Smooth muscle cell (in vitro differentiated cells): ENCODE measurements at regions not wholly inside any gene's neighbourhood (a gene's known extent, or its start where the extent isn't known, plus 50 kb on each side); places are given as distances from the start of the nearest gene placed in this dataset.

ENCODE experiments used
- DNase-seq: peaks from one replicate; lab custom pipeline; 2025; ENCODE audit not compliant: unreplicated experiment; lab: John Stamatoyannopoulos, UW
- H2AFZ ChIP-seq: fragments of 200-600 bp; sonication (generic); 2 replicates; pipeline ENCODE4 v1.6.0; 2016; ENCODE audit warnings: antibody characterized with exemption, low read depth, mild to moderate bottlenecking
- H3F3A ChIP-seq: fragments of 200-600 bp; sonication (generic); 2 replicates; pipeline ENCODE4 v1.6.0; 2017; ENCODE audit warnings: antibody characterized with exemption, low read depth
- H3K27ac ChIP-seq: fragments of 200-600 bp; sonication (generic); 2 replicates; pipeline ENCODE4 v1.5.1; 2016; ENCODE audit warnings: low read depth, mild to moderate bottlenecking
- H3K27me3 ChIP-seq: fragments of 200-600 bp; sonication (generic); 2 replicates; pipeline ENCODE4 v1.6.1; 2016; ENCODE audit warnings: low read depth, mild to moderate bottlenecking
- H3K36me3 ChIP-seq: fragments of 200-600 bp; sonication (generic); 2 replicates; pipeline ENCODE4 v1.5.1; 2016; ENCODE audit warnings: low read depth
- H3K4me1 ChIP-seq: fragments of 200-600 bp; sonication (generic); 2 replicates; pipeline ENCODE4 v1.5.1; 2016; ENCODE audit warnings: low read depth
- H3K4me2 ChIP-seq: fragments of 200-600 bp; sonication (generic); 2 replicates; pipeline ENCODE4 v1.6.0; 2016; ENCODE audit warnings: mild to moderate bottlenecking
- H3K4me3 ChIP-seq: fragments of 200-600 bp; sonication (generic); 2 replicates; pipeline ENCODE4 v1.5.1; 2016; ENCODE audit warnings: mild to moderate bottlenecking
- H3K79me2 ChIP-seq: fragments of 200-600 bp; sonication (generic); 2 replicates; pipeline ENCODE4 v1.6.0; 2016; ENCODE audit warnings: low read depth, mild to moderate bottlenecking
- H3K9ac ChIP-seq: fragments of 200-600 bp; sonication (generic); 2 replicates; pipeline ENCODE4 v1.6.0; 2016; ENCODE audit warnings: low read depth
- H3K9me3 ChIP-seq: fragments of 200-600 bp; sonication (generic); replicated peaks from 2 replicates; pipeline ENCODE4 v1.5.1; 2016; ENCODE audit warnings: low read depth
- H4K20me1 ChIP-seq: fragments of 200-600 bp; sonication (generic); 2 replicates; pipeline ENCODE4 v1.6.0; 2016; ENCODE audit warnings: low read depth
- WGBS: methylation state at CpG from one replicate; pipeline ENCODE4 v1.1.7; 2016; ENCODE audit warnings: low lambda C conversion rate; 5-methylcytosine and 5-hydroxymethylcytosine counted together
- TF ChIP-seq, protein P1 (sequence below): fragments of 200-600 bp; sonication (generic); IDR thresholded peaks from 2 replicates; pipeline ENCODE4 v1.5.1; 2017; ENCODE audit warnings: borderline replicate concordance, mild to moderate bottlenecking, antibody characterized with exemption; ENCODE audit not compliant: insufficient read depth, poor library complexity, severe bottlenecking

GRCh38 chr5:82760856-82761255, 316.3 kb downstream of the TMEM167A start:
- Histone ChIP-seq H3K4me1 (peaks cover 5% of the 10 kb centered on the region), H3K36me3 (no peaks in the 10 kb centered on the region), H3F3A (no peaks in the 10 kb centered on the region), H3K4me2 (no peak overlapping the region), H3K27me3 (no peaks in the 10 kb centered on the region), H3K9ac (no peak overlapping the region), H3K79me2 (no peaks in the 10 kb centered on the region), H3K9me3 (peaks cover 3% of the 10 kb centered on the region), H4K20me1 (no peaks in the 10 kb centered on the region), H3K27ac (no peak overlapping the region), H3K4me3 (no peak overlapping the region), H2AFZ (no peak overlapping the region)
- WGBS, result 90% methylated on average over 10 of the region's 10 CpGs
- no peak for DNase-seq
- TF ChIP-seq, protein P1, sequence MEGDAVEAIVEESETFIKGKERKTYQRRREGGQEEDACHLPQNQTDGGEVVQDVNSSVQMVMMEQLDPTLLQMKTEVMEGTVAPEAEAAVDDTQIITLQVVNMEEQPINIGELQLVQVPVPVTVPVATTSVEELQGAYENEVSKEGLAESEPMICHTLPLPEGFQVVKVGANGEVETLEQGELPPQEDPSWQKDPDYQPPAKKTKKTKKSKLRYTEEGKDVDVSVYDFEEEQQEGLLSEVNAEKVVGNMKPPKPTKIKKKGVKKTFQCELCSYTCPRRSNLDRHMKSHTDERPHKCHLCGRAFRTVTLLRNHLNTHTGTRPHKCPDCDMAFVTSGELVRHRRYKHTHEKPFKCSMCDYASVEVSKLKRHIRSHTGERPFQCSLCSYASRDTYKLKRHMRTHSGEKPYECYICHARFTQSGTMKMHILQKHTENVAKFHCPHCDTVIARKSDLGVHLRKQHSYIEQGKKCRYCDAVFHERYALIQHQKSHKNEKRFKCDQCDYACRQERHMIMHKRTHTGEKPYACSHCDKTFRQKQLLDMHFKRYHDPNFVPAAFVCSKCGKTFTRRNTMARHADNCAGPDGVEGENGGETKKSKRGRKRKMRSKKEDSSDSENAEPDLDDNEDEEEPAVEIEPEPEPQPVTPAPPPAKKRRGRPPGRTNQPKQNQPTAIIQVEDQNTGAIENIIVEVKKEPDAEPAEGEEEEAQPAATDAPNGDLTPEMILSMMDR, result no peak

- peak overlapping the region; percentile 42 for H3K4me2 ChIP-seq
- H3K9me3 ChIP-seq, result peaks cover 3% of the 10 kb centered on the region
- no peak overlapping the region for H3K4me3 ChIP-seq
- no peak overlapping the region for H2AFZ ChIP-seq
- H3K27me3 ChIP-seq, result no peaks in the 10 kb centered on the region
- H3K9ac ChIP-seq, result no peak overlapping the region
- no peaks in the 10 kb centered on the region for H4K20me1 ChIP-seq
- H3K36me3 ChIP-seq, result no peaks in the 10 kb centered on the region
- no peak for DNase-seq
- H3F3A ChIP-seq, result no peaks in the 10 kb centered on the region
- WGBS, result 91% methylated on average over 3 of the region's 3 CpGs
- H3K27ac ChIP-seq, result peak overlapping the region; percentile 22
- no peaks in the 10 kb centered on the region for H3K4me1 ChIP-seq
- TF ChIP-seq, protein P1, result no peak
- H3K79me2 ChIP-seq, result no peaks in the 10 kb centered on the region
Measured at GRCh38 chr5:82758881-82759280, 318.3 kb downstream of the TMEM167A start.

DNA sequence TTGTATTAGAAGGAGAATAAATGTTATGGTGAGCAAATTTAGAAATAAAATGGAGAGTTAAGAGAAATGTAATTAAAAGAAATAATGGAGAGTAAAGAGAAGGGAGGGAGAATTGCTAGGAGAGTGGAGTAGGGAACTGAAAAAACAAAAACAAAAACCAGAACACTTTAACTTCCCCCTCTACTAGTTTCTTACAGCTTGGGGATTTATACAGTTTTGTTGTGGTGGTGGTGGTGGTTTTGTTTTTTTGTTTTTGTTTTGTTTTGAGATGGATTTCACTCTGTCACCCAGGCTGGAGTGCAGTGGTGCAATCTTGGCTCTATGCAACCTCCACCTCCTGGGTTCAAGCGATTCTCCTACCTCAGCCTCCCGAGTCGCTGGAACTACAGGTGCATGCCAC, 322.4 kb downstream of the TMEM167A start:
- Histone ChIP-seq H3K36me3 (no peaks in the 10 kb centered on the region), H3K4me3 (no peak overlapping the region), H4K20me1 (no peaks in the 10 kb centered on the region), H3K27ac (no peak overlapping the region), H3K9ac (no peak overlapping the region), H3K79me2 (no peaks in the 10 kb centered on the region), H3K4me1 (no peaks in the 10 kb centered on the region), H3F3A (no peaks in the 10 kb centered on the region), H2AFZ (no peak overlapping the region), H3K4me2 (no peak overlapping the region), H3K9me3 (no peaks in the 10 kb centered on the region), H3K27me3 (no peaks in the 10 kb centered on the region)
- no peak for DNase-seq
- TF ChIP-seq, protein P1, result no peak
- 100% methylated on average over 3 of the region's 3 CpGs for WGBS

DNA sequence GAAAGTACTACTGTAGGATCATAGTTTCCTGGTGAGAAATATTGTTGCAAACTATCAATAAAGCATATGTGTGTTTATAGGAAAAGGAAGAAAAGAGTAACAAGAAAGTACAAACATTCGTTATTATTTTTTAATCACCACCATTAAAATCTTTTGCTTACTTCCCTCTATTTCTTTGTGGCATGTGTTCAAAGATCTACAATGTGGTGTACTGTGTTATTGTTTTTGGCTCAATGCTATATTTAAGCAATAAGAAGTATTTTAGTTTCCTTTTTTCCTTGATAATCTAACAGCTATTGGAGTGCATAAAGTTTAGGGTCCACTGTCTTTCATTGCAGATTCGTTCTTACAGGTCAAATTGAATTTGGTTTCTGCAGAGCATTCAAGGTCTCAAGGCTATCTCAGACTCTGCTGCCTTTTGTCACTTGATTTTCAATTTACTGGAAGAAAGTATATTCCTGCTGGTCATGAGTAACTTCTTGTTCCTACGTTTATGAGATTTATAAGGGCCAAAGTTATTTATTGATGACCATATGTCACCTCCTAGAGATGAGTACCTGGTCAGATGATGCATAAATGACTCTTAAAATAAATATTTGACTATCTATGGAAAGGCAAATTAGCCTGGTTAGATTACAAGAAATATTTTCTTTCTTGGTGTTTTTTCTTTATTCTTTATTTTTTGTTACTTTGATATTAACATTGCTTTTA, 323.0 kb downstream of the TMEM167A start:
- Histone ChIP-seq H3K79me2 (no peaks in the 10 kb centered on the region), H3K9ac (no peak overlapping the region), H3K27ac (no peak overlapping the region), H3K27me3 (no peaks in the 10 kb centered on the region), H3K4me3 (no peak overlapping the region), H2AFZ (no peak overlapping the region), H3K4me2 (no peak overlapping the region), H3K36me3 (no peaks in the 10 kb centered on the region), H3F3A (no peaks in the 10 kb centered on the region), H3K4me1 (no peaks in the 10 kb centered on the region), H3K9me3 (no peaks in the 10 kb centered on the region), H4K20me1 (no peaks in the 10 kb centered on the region)
- 89% methylated on average over 3 of the region's 3 CpGs for WGBS
- TF ChIP-seq, protein P1, result no peak
- DNase-seq, result no peak
